Lower lobe of right lung (tissue), 2 donors: ENCODE measurements at regions not wholly inside any gene's neighbourhood (a gene's known extent, or its start where the extent isn't known, plus 50 kb on each side); places are given as distances from the start of the nearest gene placed in this dataset.

Source experiments
- ATAC-seq, 2 donors: fragments of 200-7000 bp; cut with Tn5 transposase; one replicate each; pipeline ENCODE4 v1.9.1; 2020 to 2022; ENCODE audit warnings: mild to moderate bottlenecking in 2 of 2, moderate library complexity in 2 of 2
- DNase-seq: peaks from one replicate; pipeline ENCODE4 v3.0.0-alpha.2; 2020
- H3K27ac ChIP-seq: fragments of 200-600 bp; one replicate; pipeline ENCODE4 v1.8.0; 2022
- H3K27me3 ChIP-seq: fragments of 200-600 bp; one replicate; pipeline ENCODE4 v1.8.0; 2022; ENCODE audit warnings: low read depth
- H3K36me3 ChIP-seq: fragments of 200-600 bp; one replicate; pipeline ENCODE4 v1.8.0; 2022; ENCODE audit warnings: mild to moderate bottlenecking
- H3K4me1 ChIP-seq: fragments of 200-600 bp; one replicate; pipeline ENCODE4 v1.8.0; 2022
- H3K4me3 ChIP-seq: fragments of 200-600 bp; one replicate; pipeline ENCODE4 v1.8.0; 2022; ENCODE audit warnings: mild to moderate bottlenecking
- H3K9me3 ChIP-seq: fragments of 200-600 bp; one replicate; pipeline ENCODE4 v1.8.0; 2022
- intact Hi-C: fragments of 100-400 bp; cut with DNase I; formaldehyde crosslinking; loops from one replicate; pipeline ENCODE4 v1.11.0; 2022
- TF ChIP-seq, protein P1 (sequence below): fragments of 200-600 bp; IDR thresholded peaks from one replicate; pipeline ENCODE4 v1.8.0; 2022; ENCODE audit warnings: antibody characterized with exemption, mild to moderate bottlenecking
- donor health status: DM: no; HTN: yes; CAD: no; lungs with severe emphysema.

DNA sequence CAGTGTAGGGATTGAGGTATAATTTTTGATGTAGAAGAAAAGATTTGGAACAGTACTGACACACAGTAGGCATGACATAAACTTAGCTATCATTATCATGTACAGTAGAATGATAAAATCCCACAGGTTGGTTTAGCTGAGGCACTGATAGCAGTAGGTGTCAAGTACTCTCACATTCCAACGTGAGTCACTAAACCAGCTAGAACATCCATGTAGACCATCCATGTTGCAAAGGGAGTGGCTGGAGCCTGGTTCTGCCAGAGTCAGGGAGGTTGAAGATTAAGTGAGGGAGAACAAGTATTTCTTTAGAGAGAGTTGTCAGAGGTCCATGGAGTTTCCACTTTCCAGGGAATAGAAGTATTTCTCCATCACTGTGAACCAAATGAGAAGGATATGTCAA, 157.2 kb upstream of the TMEM108 start:
- Histone ChIP-seq H3K4me3 (no peak overlapping the region), H3K9me3 (no peaks in the 10 kb centered on the region)
- no peak for ATAC-seq

DNA sequence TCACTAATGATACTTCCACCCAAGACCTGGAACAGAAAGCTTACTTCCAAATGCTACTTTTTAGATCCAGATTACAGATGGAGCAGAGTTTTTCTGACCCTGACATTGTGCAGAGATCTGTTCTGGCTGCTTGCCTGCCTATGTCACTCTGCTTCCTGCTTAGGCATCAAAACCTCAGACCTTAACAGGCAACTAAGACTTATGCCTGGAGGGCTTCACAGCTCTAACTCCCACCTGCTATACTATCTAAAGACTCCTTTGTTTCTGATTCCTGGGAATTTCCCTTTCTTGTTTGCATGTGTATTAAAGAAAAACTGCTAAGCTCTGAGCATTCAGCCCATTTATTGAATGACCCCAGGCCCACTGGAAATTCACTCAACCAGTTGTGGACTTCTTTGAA, 157.4 kb upstream of the NPHP3 start:
- Histone ChIP-seq H3K36me3 (no peaks in the 10 kb centered on the region), H3K9me3 (no peaks in the 10 kb centered on the region), H3K27ac (no peak overlapping the region), H3K27me3 (no peaks in the 10 kb centered on the region), H3K4me1 (no peaks in the 10 kb centered on the region), H3K4me3 (no peak overlapping the region)
- TF ChIP-seq, protein P1, sequence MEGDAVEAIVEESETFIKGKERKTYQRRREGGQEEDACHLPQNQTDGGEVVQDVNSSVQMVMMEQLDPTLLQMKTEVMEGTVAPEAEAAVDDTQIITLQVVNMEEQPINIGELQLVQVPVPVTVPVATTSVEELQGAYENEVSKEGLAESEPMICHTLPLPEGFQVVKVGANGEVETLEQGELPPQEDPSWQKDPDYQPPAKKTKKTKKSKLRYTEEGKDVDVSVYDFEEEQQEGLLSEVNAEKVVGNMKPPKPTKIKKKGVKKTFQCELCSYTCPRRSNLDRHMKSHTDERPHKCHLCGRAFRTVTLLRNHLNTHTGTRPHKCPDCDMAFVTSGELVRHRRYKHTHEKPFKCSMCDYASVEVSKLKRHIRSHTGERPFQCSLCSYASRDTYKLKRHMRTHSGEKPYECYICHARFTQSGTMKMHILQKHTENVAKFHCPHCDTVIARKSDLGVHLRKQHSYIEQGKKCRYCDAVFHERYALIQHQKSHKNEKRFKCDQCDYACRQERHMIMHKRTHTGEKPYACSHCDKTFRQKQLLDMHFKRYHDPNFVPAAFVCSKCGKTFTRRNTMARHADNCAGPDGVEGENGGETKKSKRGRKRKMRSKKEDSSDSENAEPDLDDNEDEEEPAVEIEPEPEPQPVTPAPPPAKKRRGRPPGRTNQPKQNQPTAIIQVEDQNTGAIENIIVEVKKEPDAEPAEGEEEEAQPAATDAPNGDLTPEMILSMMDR = no peak
- intact Hi-C loops = no loop called here
- DNase-seq = no peak
- no peak for ATAC-seq

More for the DNA sequence above, 157.2 kb upstream of the TMEM108 start:
- Histone ChIP-seq H3K27me3 (no peaks in the 10 kb centered on the region), H3K27ac (no peak overlapping the region), H3K36me3 (no peaks in the 10 kb centered on the region), H3K4me1 (no peaks in the 10 kb centered on the region)
- TF ChIP-seq, protein P1 = no peak
- intact Hi-C loops = no loop called here
- DNase-seq = no peak

DNA sequence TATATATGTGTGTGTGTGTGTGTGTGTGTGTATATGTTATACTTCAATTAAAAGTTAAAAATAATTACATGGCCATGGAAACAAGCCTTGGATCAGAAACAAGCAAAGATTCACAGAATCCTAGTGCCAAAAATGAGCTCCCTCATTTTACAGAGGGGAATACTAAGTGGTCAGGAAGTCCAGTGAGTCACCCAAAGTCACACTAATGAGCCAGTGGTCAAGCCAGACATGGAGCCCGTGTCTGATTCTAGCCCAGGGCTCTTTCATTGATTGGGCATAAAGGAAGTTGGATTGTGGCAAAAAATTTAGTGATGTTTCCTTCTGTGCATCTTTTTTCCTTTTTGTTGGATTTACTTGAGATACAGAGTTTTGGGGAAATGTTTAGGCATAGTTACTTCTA, 152.5 kb upstream of the NPHP3 start:
- Histone ChIP-seq H3K9me3 (no peaks in the 10 kb centered on the region), H3K27me3 (no peaks in the 10 kb centered on the region), H3K4me1 (no peaks in the 10 kb centered on the region), H3K27ac (no peak overlapping the region), H3K4me3 (no peak overlapping the region), H3K36me3 (no peaks in the 10 kb centered on the region)
- intact Hi-C loops = no loop called here
- TF ChIP-seq, protein P1 = no peak
- ATAC-seq = no peak
- DNase-seq = no peak

DNA sequence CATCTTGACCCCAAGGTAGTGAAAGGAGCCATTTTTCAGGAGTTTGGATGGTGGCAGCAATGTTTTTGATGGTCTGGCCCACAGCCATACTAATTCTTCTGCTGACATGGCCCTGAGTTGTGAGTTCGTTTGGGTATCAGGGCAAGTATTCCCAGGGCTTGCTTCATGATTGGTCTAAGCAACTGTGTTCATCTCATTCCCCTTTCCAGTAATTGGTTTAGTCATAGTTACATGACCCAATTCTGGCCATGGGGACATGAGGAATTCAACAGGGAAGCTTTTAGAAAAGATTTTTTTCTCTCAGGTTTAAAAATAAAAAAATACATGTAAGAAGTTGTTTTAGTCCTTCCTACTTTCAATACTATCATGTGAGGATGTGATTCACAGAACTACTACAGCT, 150.5 kb upstream of the NPHP3 start:
- no peak overlapping the region for H3K27ac ChIP-seq
- no peak for ATAC-seq
- no peaks in the 10 kb centered on the region for H3K4me1 ChIP-seq
- no peak for DNase-seq
- no peaks in the 10 kb centered on the region for H3K36me3 ChIP-seq
- TF ChIP-seq, protein P1 = no peak
- H3K27me3 ChIP-seq = no peaks in the 10 kb centered on the region
- no peaks in the 10 kb centered on the region for H3K9me3 ChIP-seq
- H3K4me3 ChIP-seq = no peak overlapping the region
- intact Hi-C loops = no loop called here

DNA sequence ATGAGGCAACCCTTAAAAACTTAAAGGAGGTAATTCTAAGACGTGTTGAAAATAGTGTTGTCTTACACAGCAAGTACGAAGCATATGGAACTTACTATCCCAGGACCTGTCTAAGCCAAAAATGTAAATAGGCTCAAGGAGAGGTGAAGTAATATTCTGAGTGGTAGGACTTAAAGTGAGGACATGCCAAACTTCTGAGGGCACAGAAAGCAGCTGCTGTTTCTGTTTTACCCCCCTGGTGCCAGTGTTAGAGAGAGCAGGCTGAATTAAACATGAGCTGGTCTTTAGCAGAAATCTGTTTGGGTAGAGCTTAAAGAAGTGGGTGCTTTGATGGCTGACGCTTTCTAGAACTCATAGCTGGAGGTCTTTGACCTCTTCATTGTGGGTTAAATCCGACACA, 149.7 kb upstream of the NPHP3 start:
- H3K4me3 ChIP-seq = no peak overlapping the region
- no peak overlapping the region for H3K27ac ChIP-seq
- no peaks in the 10 kb centered on the region for H3K4me1 ChIP-seq
- intact Hi-C loops = no loop called here
- no peaks in the 10 kb centered on the region for H3K36me3 ChIP-seq
- TF ChIP-seq, protein P1 = no peak
- DNase-seq = no peak
- no peaks in the 10 kb centered on the region for H3K9me3 ChIP-seq
- H3K27me3 ChIP-seq = no peaks in the 10 kb centered on the region
- ATAC-seq = peak in 1 of 2 donors; percentile 49

DNA sequence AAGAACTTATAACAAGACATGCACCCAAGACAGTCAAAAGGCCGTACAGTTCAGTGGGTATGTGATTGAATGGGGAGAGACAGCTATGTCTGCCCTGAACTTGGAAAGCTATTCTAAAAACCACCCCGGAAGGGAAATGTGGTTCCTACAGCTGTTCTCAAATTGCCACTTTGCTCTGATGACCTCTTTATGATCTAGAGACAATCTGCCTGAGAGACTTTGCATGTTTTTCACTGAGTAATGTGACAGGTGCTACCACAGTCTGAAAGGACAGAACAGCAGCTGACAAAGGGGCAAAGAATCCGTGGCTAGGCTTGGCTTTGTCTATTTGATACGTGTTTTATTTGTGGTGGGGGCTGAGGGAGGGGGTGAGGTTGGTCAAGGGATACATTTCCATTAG, 148.3 kb upstream of the NPHP3 start:
- H3K9me3 ChIP-seq = no peaks in the 10 kb centered on the region
- H3K27ac ChIP-seq = no peak overlapping the region
- no peak overlapping the region for H3K4me3 ChIP-seq
- H3K36me3 ChIP-seq = no peaks in the 10 kb centered on the region
- ATAC-seq = no peak
- intact Hi-C loops = no loop called here
- H3K4me1 ChIP-seq = no peaks in the 10 kb centered on the region
- H3K27me3 ChIP-seq = no peaks in the 10 kb centered on the region
- no peak for DNase-seq
- TF ChIP-seq, protein P1 = no peak
